Suprapubic skin (tissue), 4 donors: ENCODE measurements at regions not wholly inside any gene's neighbourhood (a gene's known extent, or its start where the extent isn't known, plus 50 kb on each side); places are given as distances from the start of the nearest gene placed in this dataset.

Experiments
- EP300 ChIP-seq: sonication (generic); formaldehyde crosslinking; IDR thresholded peaks from one replicate; pipeline ENCODE4 v1.6.1; 2017; ENCODE audit warnings: antibody characterized with exemption
- POLR2A ChIP-seq, 2 donors: fragments of 450-650 bp; IDR thresholded peaks; one replicate each; pipeline ENCODE4 v1.6.1; 2017; ENCODE audit warnings: antibody characterized with exemption in 2 of 2, mild to moderate bottlenecking in 2 of 2, moderate library complexity in 2 of 2
- POLR2AphosphoS5 ChIP-seq, 3 donors: sonication (generic); formaldehyde crosslinking; IDR thresholded peaks; one replicate each; pipeline ENCODE4 v1.6.1; 2017; ENCODE audit warnings: antibody characterized with exemption in 3 of 3
- TF ChIP-seq, protein P1 (sequence below), 2 donors: fragments of 200-600 bp in 1 of 2; fragments of 450-650 bp in 1 of 2; sonication (generic) in 1 of 2; IDR thresholded peaks; one replicate each; pipeline ENCODE4 v1.5.1; 2016 to 2019; ENCODE audit warnings: antibody characterized with exemption in 2 of 2, mild to moderate bottlenecking in 1 of 2, moderate library complexity in 1 of 2

DNA sequence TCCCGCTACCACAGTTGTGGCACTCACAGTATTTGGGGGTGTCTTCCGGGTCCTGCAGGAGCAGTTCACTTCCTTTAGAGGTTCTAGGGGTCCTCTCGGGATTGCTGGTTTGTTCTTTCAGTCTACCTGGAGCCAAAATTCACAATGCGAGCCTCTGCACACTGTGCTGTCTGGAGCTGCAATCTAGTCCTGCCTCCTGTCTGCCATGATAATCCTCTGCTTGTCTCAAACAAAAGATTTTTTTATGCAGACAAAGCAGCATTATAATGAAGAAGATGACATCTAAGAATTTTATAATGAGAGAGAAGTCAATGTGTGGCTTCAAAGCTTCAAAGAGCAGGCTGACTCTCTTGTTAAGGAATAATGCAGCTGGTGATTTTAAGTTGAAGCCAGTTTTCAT is 975.1 kb upstream of the GYPC start:
- TF ChIP-seq, protein P1, sequence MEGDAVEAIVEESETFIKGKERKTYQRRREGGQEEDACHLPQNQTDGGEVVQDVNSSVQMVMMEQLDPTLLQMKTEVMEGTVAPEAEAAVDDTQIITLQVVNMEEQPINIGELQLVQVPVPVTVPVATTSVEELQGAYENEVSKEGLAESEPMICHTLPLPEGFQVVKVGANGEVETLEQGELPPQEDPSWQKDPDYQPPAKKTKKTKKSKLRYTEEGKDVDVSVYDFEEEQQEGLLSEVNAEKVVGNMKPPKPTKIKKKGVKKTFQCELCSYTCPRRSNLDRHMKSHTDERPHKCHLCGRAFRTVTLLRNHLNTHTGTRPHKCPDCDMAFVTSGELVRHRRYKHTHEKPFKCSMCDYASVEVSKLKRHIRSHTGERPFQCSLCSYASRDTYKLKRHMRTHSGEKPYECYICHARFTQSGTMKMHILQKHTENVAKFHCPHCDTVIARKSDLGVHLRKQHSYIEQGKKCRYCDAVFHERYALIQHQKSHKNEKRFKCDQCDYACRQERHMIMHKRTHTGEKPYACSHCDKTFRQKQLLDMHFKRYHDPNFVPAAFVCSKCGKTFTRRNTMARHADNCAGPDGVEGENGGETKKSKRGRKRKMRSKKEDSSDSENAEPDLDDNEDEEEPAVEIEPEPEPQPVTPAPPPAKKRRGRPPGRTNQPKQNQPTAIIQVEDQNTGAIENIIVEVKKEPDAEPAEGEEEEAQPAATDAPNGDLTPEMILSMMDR (IDR thresholded peaks at IDR 0.05) = no peak
- TF ChIP-seq POLR2A (IDR thresholded peaks at IDR 0.05) = no peak
- no peak for TF ChIP-seq EP300
- TF ChIP-seq POLR2AphosphoS5 (IDR thresholded peaks at IDR 0.05) = no peak
